EL (cell line): ENCODE measurements at regions not wholly inside any gene's neighbourhood (a gene's known extent, or its start where the extent isn't known, plus 50 kb on each side); places are given as distances from the start of the nearest gene placed in this dataset.
"Not testable (repeated sequence)": the region's sequence is repeated elsewhere in the genome, so short reads cannot be mapped to it uniquely, and the experiment has no call there.

ENCODE experiments used
- DNase-seq: peaks from one replicate; pipeline ENCODE4 v3.0.0-alpha.2; 2016

DNA sequence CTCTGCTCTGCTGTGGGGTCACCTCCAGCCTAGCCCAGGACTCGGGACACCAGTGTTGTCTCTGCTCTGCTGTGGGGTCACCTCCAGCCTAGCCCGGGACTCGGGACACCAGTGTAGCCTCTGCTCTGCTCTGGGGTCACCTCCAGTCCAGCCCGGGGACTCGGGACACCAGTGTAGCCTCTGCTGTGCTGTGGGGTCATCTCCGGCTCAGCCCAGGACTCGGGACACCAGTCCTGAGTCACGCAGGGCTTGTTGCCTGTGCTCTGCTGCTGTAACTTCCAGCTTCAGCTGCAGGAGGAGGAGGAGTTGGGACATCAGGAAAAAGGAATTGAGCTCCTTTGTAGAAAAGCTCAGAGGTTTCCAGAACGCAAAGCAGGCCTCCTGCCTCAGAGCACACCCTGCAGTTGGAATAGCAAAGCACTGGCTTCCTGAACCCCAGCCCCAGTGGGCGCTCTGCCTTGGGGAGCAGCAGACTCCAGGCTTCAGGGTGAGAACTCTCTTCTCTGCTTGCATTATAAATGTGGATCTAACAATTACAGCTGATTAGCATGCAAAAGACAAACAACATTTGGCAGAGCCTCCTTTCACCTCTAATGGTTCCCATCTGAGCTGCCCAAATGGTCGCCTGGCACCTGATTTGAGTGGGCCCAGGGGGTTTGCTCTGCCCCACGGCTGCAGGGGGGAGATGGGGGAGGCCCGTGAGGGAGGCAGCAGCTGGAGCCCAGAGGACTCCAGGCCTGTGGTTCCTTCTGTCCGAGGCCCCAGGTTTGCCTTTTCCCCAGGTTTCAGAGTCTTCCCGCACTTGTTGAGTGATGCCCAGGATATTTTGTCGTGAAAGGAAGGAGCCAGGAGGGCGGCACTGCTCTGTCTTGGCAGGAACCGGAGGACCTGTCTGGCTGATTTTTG, 323.7 kb downstream of the ADGRD1 start:
- DNase-seq = not testable (repeated sequence)

DNA sequence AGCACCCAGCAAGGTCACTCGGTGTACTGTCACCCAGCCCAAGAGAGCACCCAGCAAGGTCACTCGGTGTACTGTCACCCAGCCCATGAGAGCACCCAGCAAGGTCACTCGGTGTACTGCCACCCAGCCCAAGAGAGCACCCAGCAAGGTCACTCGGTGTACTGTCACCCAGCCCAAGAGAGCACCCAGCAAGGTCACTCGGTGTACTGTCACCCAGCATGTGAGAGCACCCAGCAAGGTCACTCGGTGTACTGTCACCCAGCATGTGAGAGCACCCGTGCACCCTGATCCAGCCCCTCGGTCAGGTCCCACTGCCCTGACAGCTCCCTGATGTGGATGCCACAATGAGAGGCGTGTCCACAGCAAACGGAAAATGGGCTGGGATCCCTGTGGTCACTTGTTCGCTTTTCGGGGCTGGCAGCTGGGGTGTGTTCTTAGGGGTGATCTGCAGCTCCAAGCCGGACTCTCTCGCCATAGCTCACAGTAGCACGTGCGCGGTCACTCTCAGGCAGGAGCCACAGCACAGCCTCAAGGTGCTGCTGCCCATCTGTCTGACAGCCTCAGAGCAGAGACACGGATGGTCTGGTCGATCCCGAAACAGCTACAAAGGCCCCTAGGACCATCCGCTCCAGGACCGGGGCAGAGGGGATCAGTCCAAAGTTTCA, 324.9 kb downstream of the ADGRD1 start:
- not testable (repeated sequence) for DNase-seq

DNA sequence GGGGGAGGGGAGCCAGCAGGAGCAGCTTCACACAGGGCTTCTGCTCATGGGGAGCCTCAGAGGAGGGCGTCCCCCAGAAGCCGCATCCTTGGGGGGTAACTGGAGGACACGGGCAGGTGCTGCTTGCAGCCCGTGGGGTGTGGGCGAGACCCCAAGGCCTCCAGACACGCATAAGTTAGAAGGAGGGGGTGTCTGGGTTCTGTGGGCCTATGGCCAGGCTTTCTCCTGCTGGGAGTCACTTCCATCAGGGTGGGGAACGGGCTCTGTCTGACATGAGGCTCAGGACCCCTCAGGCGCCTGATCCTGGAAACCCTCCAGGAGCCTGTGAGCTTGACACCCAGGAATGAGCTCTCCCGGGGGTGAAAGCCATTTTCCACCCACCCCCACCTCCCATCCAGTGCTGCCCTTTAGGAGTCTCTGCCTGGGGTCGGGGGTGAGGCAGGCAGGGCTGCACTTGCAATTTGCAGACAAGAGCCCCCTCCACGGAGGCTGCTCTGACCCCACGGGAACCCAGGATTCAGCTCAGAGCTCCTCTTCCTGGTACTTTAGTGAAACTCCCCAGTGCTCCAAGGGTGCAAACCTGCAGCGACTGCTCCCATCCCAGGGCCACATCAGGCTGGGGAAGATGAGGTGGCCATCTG, 325.7 kb downstream of the ADGRD1 start:
- no peak for DNase-seq

DNA sequence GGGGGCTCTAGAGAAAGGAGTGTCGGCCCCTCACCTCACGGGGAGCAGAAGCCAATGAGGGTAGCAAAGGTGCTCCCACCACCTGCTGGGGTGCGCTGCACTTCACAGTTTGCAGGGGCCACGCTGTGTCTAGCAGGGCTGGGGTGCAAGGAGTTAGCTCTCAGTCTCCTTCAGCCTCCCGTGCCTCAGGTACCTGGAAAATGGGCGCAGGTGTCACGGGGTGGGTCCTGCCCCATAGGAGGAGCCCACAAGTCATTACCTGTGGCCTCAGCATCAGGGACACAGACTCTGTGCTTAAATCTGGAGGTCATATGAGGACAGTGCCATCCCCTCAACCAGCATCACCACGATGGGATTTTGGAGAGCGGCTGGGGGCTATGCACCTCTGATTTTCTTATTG, 326.7 kb downstream of the ADGRD1 start:
- DNase-seq = no peak

DNA sequence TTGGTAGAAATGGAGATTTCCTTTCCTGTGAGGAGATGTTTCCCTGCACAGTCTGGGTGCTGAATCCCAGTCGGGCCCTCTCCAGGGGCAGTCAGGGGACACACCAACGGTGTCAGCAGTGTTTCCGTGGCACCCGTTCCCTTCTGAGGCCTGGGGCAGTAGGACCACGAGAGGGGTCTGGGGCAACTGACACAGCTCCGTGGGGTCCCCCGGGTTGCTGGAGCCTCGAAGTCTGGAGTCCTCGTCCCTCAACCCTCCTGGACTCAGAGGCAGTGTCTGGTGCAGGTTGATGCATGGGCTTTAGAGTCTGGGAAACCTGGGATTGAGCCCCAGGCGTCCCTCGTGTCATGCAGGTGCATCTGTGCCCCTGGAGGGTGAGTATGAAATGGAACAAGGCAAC, 327.3 kb downstream of the ADGRD1 start:
- no peak for DNase-seq

DNA sequence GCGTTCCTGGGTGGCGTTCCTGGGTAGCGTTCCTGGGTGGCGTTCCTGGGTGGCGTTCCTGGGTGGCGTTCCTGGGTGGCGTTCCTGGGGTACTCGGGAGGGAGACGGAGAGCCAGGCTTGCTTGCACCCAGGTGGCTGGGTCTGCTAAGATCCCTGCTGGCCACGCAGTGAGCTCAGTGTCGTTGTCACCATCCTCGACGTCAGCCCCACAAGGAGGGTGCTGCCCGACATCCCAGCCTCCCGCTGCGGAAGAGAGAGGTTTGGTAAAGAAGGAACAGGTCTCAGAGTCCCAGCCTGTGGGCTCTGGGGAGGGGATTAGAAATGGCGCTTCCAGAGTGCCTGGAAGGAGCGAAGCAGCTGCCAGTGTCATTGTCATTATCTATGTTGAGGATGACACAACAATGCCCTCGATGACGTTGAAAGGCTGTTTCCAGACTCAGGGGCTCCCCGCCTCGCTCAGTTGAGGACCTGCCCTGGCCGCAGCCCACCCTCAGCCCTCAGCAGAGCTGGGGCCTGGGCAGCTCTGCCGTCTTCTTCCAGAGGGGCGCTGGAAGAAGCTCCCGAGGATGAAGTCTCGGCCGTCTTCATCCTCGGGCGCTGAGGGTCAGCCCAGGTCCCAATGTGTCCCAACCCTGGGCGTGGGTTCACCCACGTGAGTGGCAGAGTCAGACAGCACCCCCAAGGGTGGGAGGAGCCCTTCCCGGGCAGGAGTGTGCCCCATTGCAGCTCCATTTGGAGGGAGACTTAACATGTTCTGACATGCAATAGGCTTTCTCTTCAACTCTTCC, 328.8 kb downstream of the ADGRD1 start:
- no peak for DNase-seq

DNA sequence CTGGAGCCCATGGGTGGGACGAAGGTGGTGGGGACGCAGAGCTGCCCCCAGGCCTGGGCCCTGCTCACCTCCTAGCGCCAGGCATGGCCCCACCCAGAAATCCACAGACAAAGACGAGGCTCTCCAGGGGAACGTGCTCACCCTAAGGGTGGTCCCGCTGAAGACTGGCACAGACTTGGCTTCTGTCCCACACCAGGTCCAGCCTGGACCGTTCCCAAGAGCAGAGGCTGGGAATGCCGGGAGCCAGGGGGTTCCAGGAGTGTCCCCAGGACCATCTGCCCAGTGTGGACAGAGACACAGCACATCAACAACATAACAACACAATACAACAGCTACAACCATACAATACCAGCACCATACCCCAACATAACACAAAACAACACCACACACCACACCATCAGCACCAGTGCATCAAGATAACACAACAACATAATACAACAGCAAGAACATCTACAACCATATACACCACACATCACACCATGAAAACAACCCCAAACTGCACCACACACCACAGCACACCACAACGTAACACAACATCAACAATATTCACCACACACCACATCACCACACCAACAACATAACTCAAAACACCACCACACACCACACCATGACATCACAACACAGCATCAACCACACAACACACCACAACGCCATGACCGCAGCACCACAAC, 329.6 kb downstream of the ADGRD1 start:
- DNase-seq = no peak

DNA sequence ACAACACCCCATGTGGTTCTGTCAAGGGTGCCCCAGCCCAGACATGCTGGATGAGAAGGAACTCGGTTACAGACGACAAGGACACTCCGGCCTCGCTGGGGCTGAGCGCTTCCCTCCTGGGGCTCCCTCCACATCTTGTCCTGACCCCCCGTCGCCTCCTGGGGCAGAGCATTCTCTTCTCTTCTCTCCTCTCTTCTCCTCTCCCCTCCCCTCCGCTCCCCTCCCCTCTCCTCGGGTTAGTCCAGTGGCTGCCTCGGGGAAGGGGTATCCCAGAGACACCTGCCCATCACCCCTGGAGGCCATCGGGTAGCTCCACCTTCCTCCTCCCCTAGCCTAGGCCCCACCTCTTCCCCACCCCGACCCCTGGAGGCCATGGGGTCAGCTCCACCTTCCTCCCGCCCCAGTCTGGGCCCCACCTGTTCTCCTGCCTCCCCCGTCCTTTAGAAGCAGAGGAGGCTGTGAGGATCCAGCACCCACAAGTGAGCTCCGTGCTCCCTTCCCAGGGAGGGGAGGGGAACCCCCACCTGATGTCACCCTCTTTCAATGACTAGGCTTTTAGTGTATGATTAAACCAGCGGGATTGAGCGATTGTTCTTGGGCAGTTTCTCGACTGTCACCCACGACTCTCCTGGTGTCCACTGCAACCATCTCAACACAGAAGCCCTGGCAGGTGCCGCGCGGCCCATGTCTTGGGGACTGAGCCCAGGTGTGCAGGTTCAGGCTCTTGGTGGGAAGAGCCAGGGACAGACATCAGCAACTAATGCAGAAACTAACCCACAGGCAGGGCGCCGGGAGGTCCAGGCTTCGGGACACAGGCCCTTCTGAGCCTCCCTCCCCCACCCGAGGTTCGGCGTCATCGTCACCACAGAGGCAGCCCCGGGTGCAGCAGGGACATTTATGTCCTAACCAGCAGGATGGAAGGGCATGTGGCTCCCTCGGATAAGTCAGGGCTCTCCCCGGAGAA, 330.4 kb downstream of the ADGRD1 start:
- not testable (repeated sequence) for DNase-seq

DNA sequence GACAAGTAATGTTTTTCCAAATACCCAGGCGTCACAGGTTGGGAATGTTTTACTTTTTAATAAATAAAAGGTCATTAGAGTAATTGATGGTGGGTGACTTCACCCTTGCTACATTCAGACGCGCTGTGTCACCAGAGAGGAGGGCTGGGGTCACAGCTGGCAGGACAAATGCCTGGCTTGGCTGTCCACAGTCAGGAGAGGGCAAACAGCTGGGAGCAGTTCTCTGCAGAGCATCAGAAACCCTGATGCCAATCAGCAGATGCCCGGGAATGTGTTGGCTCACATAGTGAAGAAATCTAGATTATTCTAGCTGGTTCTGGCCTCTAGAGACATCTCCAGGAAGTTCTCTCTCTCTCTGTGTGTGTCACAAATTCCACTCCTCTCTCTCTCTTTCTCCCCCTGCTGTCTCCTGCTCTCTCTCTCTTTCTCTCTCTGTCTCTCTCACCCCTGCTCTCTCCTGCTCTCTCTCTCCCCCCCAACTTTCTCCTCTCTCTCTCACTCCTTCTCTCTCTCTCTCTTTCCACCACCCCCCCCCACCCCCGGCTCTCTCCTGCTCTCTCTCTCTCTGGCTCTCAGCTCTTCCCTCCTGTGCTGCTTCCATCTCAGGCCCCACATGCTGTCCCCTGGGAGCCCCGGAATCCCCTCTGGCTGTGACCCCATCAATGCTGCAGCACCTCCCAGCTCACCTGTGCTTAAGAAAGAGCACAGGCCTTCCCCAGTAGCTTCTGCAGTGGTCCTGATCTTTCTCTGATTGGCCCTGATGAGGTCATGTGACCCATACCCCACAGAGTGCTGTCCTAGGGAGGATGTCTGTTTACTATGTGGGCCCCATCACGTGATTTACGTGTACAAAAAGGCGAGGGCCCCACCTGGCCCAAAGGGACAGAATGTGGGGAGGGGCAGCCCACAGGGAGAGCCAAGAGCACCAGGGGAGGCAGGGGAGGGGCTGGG, 331.5 kb downstream of the ADGRD1 start:
- not testable (repeated sequence) for DNase-seq

DNA sequence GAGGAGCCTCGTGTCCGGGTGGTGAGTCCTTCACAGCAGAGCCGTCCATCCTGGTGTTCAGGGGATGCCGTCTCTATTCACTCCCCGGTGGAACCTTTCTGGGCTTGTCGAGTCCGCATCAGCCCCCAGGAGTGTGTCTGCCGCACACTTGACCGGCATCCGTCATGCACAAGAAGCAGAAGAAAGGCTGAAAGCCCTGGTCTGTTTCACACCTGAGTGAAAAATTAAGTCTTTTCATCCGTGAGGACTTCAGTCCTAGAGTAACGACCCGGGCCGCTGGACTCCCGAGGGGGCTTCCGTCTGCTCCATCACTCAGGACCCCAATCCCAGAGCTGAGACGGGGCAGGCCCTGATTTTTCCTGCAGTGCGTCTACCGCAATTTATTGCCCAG, 332.2 kb downstream of the ADGRD1 start:
- DNase-seq = not testable (repeated sequence)

DNA sequence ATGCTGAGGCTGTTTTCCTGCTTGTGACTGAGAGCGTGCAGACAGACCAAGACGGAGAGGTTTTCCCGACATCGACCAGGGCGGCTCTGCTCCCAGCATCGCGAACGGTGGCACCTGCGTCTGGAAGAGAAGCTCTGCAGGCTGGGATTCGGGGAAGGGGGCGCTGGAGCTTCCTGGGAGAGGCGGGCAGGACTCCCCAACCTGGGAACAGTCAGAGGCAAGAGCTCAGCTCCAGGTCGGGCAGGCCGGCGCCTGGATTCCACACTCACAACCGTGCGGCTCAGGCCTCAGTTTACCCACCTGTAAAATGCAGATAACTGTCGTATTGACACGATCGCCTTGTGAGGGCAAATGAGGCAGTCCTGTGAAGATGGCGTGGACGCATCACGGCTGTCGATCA, 332.6 kb downstream of the ADGRD1 start:
- not testable (repeated sequence) for DNase-seq

DNA sequence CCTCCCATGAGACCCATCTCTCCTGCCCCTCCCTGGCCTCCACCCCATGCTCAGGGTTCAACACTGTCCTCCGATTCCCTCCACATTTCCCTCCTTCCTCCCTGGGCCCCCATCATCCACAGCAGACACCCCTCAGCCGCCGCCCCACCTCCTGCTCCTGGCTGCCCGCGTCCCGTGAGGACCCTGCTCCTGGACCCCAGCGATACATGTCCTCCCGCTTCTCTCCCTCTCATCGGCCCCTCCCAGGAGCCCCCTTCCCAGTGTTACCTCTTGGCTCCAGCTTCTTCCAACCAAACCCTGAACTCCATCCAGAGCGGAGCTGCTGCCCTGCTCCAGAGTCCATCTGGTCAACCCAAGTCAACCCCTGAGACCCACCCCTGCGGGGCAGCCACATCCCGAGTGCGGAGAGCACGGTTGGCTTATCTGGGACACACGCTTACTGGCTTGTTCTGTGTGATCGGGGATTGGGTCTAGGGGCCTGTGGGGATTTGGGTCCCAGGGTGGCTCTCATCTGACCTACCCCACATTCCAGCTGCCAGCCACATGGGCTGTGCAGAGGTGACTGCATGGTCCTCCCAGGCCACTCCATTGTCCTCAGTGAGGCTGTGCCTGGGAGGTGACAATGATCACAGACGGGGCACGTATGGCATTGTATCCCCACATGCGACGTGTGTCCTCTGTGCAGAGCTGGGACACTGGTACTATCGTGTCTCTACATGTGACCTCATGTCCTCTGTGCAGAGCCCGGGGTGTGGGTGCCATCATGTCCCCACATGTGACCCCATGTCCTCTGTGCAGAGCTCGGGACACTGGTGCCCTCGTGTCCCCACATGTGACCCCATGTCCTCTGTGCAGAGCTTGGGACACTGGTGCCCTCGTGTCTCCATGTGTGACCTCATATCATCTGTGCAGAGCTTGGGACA, 333.6 kb downstream of the ADGRD1 start:
- no peak for DNase-seq

DNA sequence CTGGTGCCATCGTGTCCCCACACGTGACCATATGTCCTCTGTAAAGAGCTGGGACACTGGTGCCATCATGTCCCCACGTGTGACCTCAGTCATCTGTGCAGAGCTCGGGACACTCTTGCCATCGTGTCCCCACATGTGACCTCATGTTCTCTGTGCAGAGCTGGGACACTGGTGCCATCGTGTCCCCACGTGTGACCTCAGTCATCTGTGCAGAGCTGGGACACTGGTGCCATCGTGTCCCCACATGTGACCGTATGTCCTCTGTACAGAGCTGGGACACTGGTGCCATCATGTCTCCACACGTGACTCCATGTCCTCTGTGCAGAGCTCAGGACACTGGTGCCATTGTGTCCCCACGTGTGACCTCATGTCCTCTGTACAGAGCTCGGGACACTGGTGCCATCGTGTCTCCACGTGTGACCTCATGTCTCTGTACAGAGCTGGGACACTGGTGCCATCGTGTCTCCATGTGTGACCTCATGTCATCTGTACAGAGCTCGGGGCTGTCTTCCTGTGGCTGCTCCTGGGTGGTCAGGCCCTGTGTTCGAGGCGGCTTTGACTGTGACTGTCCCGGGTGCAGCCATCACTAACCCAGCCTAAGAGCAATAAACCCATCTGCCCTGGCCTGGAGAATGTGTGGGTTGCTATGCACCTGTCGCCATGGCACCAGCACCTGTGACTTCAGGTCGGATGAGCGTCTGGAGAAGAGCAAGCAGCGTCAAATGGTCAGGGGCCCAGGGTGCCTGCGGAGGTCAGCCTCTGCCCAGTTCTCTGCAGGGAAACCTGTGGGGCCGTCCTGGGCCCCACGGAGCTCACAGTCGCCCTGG, 334.4 kb downstream of the ADGRD1 start:
- DNase-seq = no peak

DNA sequence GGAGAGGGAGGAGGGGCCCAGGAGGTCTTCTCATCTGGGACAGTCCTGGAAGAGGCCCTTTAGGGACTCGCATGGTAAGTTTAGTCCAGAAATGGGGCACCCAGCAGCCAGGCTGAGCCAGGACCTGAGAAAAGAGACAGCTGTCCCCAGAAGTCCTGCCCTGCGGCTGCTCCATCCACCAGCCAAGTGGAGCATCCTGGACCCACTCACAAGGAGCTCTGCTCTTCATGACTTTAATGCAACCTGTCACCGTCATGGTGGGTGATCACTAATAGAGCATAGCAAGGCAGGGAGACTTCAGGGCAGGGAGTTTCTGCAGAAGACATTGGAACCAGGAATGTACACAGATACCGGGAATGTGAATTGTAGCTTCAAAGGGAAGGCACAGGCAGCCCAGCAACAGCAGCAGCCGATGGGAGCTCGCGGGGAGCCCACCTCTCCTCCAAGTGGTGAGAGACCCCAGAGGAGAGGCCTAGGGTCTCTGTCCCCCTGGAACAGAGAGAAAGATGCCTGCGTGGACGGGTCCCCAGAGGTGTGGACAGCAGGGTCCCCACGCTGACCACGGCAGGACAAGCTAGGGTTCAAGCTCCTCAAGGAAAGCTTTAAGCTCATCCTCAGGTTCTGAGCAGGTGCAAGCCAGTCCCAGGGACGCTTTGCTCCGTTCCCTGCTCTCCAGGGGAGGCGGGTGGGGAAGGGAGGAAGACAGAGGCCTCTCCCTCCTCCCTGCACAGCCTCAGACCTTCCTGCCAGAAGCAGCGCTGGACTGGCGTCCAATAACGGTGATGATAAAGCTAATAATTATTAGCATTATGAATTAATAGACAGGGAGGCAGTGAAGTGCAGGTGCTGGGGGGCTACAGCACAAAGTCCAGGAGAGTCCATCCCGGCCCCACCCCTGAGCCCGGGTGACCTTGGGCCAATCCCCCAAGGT, 335.3 kb downstream of the ADGRD1 start:
- not testable (repeated sequence) for DNase-seq

DNA sequence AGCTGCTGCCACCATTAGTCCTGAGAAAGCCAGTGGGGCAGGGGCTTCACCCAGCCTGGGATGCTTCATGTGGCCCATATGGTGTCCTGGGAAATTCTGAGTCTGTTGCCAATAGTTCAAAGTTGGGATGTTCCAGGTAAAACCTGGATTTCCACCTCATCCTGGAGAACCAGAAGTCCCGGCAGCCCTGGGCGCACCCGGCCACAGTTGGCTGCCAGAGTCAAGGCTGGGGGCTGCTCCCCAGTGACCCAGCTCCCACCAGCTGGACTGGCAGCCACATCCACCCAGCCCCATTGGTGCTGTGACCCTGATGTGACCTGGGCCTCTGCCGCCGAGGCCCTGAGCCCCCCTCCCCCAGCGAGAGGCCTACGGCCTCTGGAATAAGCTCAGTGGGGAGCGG, 336.1 kb downstream of the ADGRD1 start:
- DNase-seq = not testable (repeated sequence)

DNA sequence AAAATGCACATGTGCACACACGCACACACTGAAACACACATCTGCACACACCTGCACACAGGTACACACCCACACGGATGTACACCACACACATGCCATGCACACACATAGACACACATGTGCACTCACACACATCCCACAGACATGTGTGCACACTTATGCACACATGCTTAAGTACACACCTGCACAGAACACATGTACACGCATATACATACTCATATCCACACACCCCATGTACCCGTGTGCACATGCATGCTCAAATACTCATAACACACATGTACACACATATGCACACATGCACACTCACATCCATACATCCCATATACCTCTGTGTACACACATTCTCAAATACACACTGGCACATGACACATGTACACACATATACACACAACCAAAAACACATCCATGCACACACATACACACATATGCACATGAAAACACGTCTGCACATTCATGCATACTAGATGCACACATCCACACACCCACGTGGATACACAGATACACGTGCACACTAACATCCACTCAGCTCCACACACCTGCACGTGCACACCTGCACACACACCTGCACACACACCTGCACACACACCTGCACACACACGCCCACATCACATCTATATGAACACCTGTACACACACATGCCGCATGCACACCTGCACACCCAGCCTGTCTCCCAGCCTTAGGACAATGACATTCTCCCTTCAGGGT, 336.7 kb downstream of the ADGRD1 start:
- DNase-seq = no peak
